ENCODE measurements at regions not wholly inside any gene's neighbourhood (a gene's known extent, or its start where the extent isn't known, plus 50 kb on each side); places are given as distances from the start of the nearest gene placed in this dataset.

- no peak overlapping the region for H4K5ac ChIP-seq (ENCODE audit: low read depth, low read length)
- H3K9ac ChIP-seq (ENCODE audit: low read depth, low read length): no peak overlapping the region
- H3K9me3 ChIP-seq (ENCODE audit: control insufficient read depth, insufficient read depth, low read length): peaks cover 80% of the 10 kb centered on the region
- no peak overlapping the region for H3K27ac ChIP-seq (ENCODE audit: insufficient read depth, low read length)
- no peak overlapping the region for H2AK5ac ChIP-seq (ENCODE audit: low read depth, low read length)
- H3K23ac ChIP-seq (ENCODE audit: low read depth, low read length): no peak overlapping the region
- ATAC-seq (ENCODE audit: low read depth) (no peak), DNase-seq (no peak)
- no peak overlapping the region for H2BK20ac ChIP-seq (ENCODE audit: low read depth, low read length)
- H2BK5ac ChIP-seq (ENCODE audit: low read depth, low read length, poor library complexity, severe bottlenecking): no peak overlapping the region
- no peaks in the 10 kb centered on the region for H4K20me1 ChIP-seq (ENCODE audit: insufficient read depth, low read length)
- CTCF ChIA-PET: no interaction called here
- dilution Hi-C loops (cut with HindIII; ENCODE audit: low sequenced_read_pairs, unreplicated experiment) (no loop called here), intact Hi-C loops (cut with micrococcal nuclease) (no loop called here), in situ Hi-C loops (cut with MboI; ENCODE audit: low sequenced_read_pairs) (loop anchor here (10.0 to 25.0 kb wide), 2 partner anchors 56 to 1116 kb away; no protein-coding TSS in a partner anchor)
- H3K27me3 ChIP-seq (ENCODE audit: control insufficient read depth, insufficient read depth, low read length): no peaks in the 10 kb centered on the region
- no peak overlapping the region for H3K4me3 ChIP-seq (ENCODE audit: insufficient read depth, low read depth, low read length)
- H4K91ac ChIP-seq (ENCODE audit: insufficient read depth, low read depth, low read length): no peak overlapping the region
- no peak overlapping the region for H2AK9ac ChIP-seq (replicated peaks; ENCODE audit: low read depth, low read length, poor library complexity)
- H2AFZ ChIP-seq (replicated peaks; ENCODE audit: low read length, poor library complexity): no peak overlapping the region
- no peaks in the 10 kb centered on the region for H3K36me3 ChIP-seq (ENCODE audit: control insufficient read depth, insufficient read depth, low read length)
- no peak overlapping the region for H3K14ac ChIP-seq (replicated peaks; ENCODE audit: low read depth, low read length)
- no peak overlapping the region for H4K8ac ChIP-seq (ENCODE audit: low read depth in 2 of 2, low read length in 2 of 2)
- no peak overlapping the region for H3K4ac ChIP-seq (ENCODE audit: low read depth, low read length)
- H3K18ac ChIP-seq (ENCODE audit: low read depth, low read length): no peak overlapping the region
- no peak overlapping the region for H3K4me2 ChIP-seq (ENCODE audit: low read depth, low read length)
- no peak overlapping the region for H2BK15ac ChIP-seq (ENCODE audit: low read depth, low read length)
- no peaks in the 10 kb centered on the region for H3K79me1 ChIP-seq (ENCODE audit: low read depth in 1 of 2, low read length in 2 of 2)
- TF ChIP-seq SMC3 (IDR thresholded peaks at IDR 0.05; ENCODE audit: low read depth, low read length) (no peak), ELK1 (IDR thresholded peaks at IDR 0.05; ENCODE audit: borderline replicate concordance, low read depth, low read length) (no peak), RFX5 (IDR thresholded peaks at IDR 0.05; ENCODE audit: low read depth, low read length) (no peak), CEBPB (IDR thresholded peaks at IDR 0.05; ENCODE audit: low read depth, low read length) (no peak), MAZ (IDR thresholded peaks at IDR 0.05; ENCODE audit: borderline replicate concordance, low read depth, low read length) (no peak), NFE2L2 (IDR thresholded peaks at IDR 0.05; ENCODE audit: low read depth, low read length) (no peak), RCOR1 (IDR thresholded peaks at IDR 0.05; ENCODE audit: insufficient replicate concordance, low read length) (no peak), MAFK (IDR thresholded peaks at IDR 0.05; ENCODE audit: low read depth, low read length) (no peak), USF2 (IDR thresholded peaks at IDR 0.05; ENCODE audit: low read depth, low read length) (no peak), MXI1 (IDR thresholded peaks at IDR 0.05; ENCODE audit: borderline replicate concordance, low read depth, low read length) (no peak), RAD21 (IDR thresholded peaks at IDR 0.05; ENCODE audit: low read length) (no peak), BHLHE40 (IDR thresholded peaks at IDR 0.05; ENCODE audit: low read depth, low read length) (no peak), CHD1 (IDR thresholded peaks at IDR 0.05; ENCODE audit: low read depth, low read length) (no peak), FOS (IDR thresholded peaks at IDR 0.05; ENCODE audit: low read depth, low read length) (no peak), POLR2A (IDR thresholded peaks at IDR 0.05; ENCODE audit: low read depth, low read length) (no peak)
- TF ChIP-seq, protein P1, sequence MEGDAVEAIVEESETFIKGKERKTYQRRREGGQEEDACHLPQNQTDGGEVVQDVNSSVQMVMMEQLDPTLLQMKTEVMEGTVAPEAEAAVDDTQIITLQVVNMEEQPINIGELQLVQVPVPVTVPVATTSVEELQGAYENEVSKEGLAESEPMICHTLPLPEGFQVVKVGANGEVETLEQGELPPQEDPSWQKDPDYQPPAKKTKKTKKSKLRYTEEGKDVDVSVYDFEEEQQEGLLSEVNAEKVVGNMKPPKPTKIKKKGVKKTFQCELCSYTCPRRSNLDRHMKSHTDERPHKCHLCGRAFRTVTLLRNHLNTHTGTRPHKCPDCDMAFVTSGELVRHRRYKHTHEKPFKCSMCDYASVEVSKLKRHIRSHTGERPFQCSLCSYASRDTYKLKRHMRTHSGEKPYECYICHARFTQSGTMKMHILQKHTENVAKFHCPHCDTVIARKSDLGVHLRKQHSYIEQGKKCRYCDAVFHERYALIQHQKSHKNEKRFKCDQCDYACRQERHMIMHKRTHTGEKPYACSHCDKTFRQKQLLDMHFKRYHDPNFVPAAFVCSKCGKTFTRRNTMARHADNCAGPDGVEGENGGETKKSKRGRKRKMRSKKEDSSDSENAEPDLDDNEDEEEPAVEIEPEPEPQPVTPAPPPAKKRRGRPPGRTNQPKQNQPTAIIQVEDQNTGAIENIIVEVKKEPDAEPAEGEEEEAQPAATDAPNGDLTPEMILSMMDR (conservative IDR thresholded peaks at IDR 0.05; ENCODE audit: low read depth, low read length): no peak
- no peak overlapping the region for H3K56ac ChIP-seq (ENCODE audit: extremely low read depth, insufficient read depth, low read length)
- BruUV-seq (replicated peaks): no TSS peak
- H3K4me1 ChIP-seq (ENCODE audit: control insufficient read depth, insufficient read depth, low read length): no peaks in the 10 kb centered on the region
- H3K9me1 ChIP-seq (ENCODE audit: insufficient read depth, low read length): no peaks in the 10 kb centered on the region
- POLR2A ChIA-PET (ENCODE audit: unreplicated experiment): no interaction called here
- 83% methylated on average over 2 of the region's 5 CpGs; no CpG with 5 or more reads in 1 of the 2 experiments for WGBS, 2 experiments (ENCODE audit: extremely low coverage in 2 of 2, insufficient read length in 1 of 2)
- no peak overlapping the region for H2BK120ac ChIP-seq (ENCODE audit: low read depth, low read length)
These were observed 218.0 kb downstream of the UBE3A start for GRCh38 chr15:25220834-25221233.
